HCT116 (cell line): ENCODE measurements at regions not wholly inside any gene's neighbourhood (a gene's known extent, or its start where the extent isn't known, plus 50 kb on each side); places are given as distances from the start of the nearest gene placed in this dataset.

Source experiments
- ATAC-seq: fragments of 200-7000 bp; cut with Tn5 transposase; 2 replicates; pipeline ENCODE4 v1.9.1; 2020; ENCODE audit warnings: mild to moderate bottlenecking, moderate library complexity
- BruUV-seq: library from RNA; stranded (reverse); fragments of 400-500 nt; replicated peaks from 2 replicates; lab custom pipeline; 2021; lab: Mats Ljungman, UMichigan
- CTCF ChIA-PET: fragments of 300-600 bp; sonication (Branson Sonifier 250); formaldehyde crosslinking; loops from one replicate; lab custom pipeline; 2021; ENCODE audit warnings: antibody characterized with exemption; lab: Charles Lee
- POLR2A ChIA-PET: fragments of 300-600, 350-600 bp; sonication (Branson Sonifier 250); formaldehyde crosslinking; loops from one replicate; lab custom pipeline; 2021; ENCODE audit warnings: antibody characterized with exemption; lab: Charles Lee
- RAD21 ChIA-PET, 2 experiments: fragments of 300-600 bp; sonication (Branson Sonifier 250); formaldehyde crosslinking; loops; one replicate each; lab custom pipeline; 2023; ENCODE audit warnings: low total read pairs in 2 of 2; ENCODE audit not compliant: uncharacterized antibody in 2 of 2, unreplicated experiment in 2 of 2, low non-redundant PET in 1 of 2; lab: Charles Lee
- DNase-seq: peaks from one replicate; pipeline ENCODE4 v3.0.0-alpha.2; 2010; ENCODE audit warnings: low read depth, low spot score
- H2AFZ ChIP-seq: fragments of 200-600 bp; shearing (Covaris generic), sonication (generic); 2 replicates; pipeline ENCODE4 v1.6.1; 2017; ENCODE audit warnings: low read depth, mixed run types, mixed read lengths, antibody characterized with exemption, low read length; ENCODE audit not compliant: poor library complexity, severe bottlenecking
- H3K27ac ChIP-seq: 2 replicates; pipeline ENCODE4 v1.5.1; 2012; ENCODE audit warnings: low read depth, low read length
- H3K27me3 ChIP-seq: fragments of 200-600 bp; sonication (generic); 2 replicates; pipeline ENCODE4 v1.6.1; 2016; ENCODE audit warnings: mixed run types, low read length, mixed read lengths; ENCODE audit not compliant: insufficient read depth
- H3K36me3 ChIP-seq, 2 experiments: fragments of 200-500 bp in 1 of 2; fragments of 200-600 bp in 1 of 2; sonication (Bioruptor generic) in 1 of 2; sonication (generic) in 1 of 2; 2 replicates each; pipeline versions ENCODE4 v1.5.1 to v1.6.1; 2014 to 2016; ENCODE audit warnings: low read length in 2 of 2, inconsistent platforms in 1 of 2, mixed read lengths in 1 of 2, mixed run types in 1 of 2; ENCODE audit not compliant: insufficient read depth in 2 of 2, control insufficient read depth in 1 of 2
- H3K4me1 ChIP-seq, 2 experiments: fragments of 200-600 bp in 1 of 2; sonication (generic) in 1 of 2; 2 replicates each; pipeline versions ENCODE4 v1.5.1 to v1.6.1; 2012 to 2017; ENCODE audit warnings: low read length in 2 of 2, inconsistent platforms in 1 of 2, mild to moderate bottlenecking in 1 of 2, mixed read lengths in 1 of 2, mixed run types in 1 of 2, moderate library complexity in 1 of 2; ENCODE audit not compliant: insufficient read depth in 2 of 2, control insufficient read depth in 1 of 2
- H3K4me2 ChIP-seq: fragments of 200-600 bp; sonication (generic); 2 replicates; pipeline ENCODE4 v1.6.1; 2017; ENCODE audit warnings: mixed run types, low read length, mixed read lengths
- H3K4me3 ChIP-seq, 2 experiments: fragments of 200-600 bp in 1 of 2; sonication (generic) in 1 of 2; replicated peaks in 1 of 2; 2 replicates each; pipeline ENCODE4 v1.5.1; 2011 to 2016; ENCODE audit warnings: low read length in 2 of 2, control low read depth in 1 of 2, low read depth in 1 of 2, mild to moderate bottlenecking in 1 of 2, mixed read lengths in 1 of 2, mixed run types in 1 of 2
- H3K79me2 ChIP-seq: fragments of 200-600 bp; sonication (generic); 2 replicates; pipeline ENCODE4 v1.6.1; 2017; ENCODE audit warnings: mild to moderate bottlenecking, mixed run types, low read length, moderate library complexity, mixed read lengths; ENCODE audit not compliant: insufficient read depth
- H3K9ac ChIP-seq: fragments of 200-600 bp; sonication (generic); 2 replicates; pipeline ENCODE4 v1.6.1; 2016; ENCODE audit warnings: low read length, mixed read lengths
- H3K9me2 ChIP-seq: fragments of 200-600 bp; sonication (generic), shearing (Covaris generic); 2 replicates; pipeline ENCODE4 v1.6.1; 2017; ENCODE audit warnings: mixed run types, mild to moderate bottlenecking, moderate library complexity; ENCODE audit not compliant: insufficient read depth
- H3K9me3 ChIP-seq, 2 experiments: fragments of 200-500 bp in 1 of 2; fragments of 200-600 bp in 1 of 2; sonication (Bioruptor generic) in 1 of 2; sonication (generic) in 1 of 2; 2 replicates each; pipeline ENCODE4 v1.6.1; 2014 to 2017; ENCODE audit warnings: low read length in 2 of 2, mixed read lengths in 2 of 2, inconsistent platforms in 1 of 2, low read depth in 1 of 2, mild to moderate bottlenecking in 1 of 2, mixed run types in 1 of 2, moderate library complexity in 1 of 2; ENCODE audit not compliant: control insufficient read depth in 1 of 2, insufficient read depth in 1 of 2
- H4K20me1 ChIP-seq: fragments of 200-600 bp; sonication (generic), shearing (Covaris generic); 2 replicates; pipeline ENCODE4 v1.6.1; 2017; ENCODE audit warnings: mixed run types, mild to moderate bottlenecking, moderate library complexity; ENCODE audit not compliant: insufficient read depth
- ATF3 ChIP-seq: IDR thresholded peaks from 2 replicates; pipeline ENCODE4 v1.6.1; 2012
- CBX3 ChIP-seq: IDR thresholded peaks from 2 replicates; pipeline ENCODE4 v1.6.1; 2012; ENCODE audit warnings: low read depth
- EGR1 ChIP-seq: IDR thresholded peaks from 2 replicates; pipeline ENCODE4 v1.6.1; 2012; ENCODE audit warnings: low read depth
- ELF1 ChIP-seq: IDR thresholded peaks from 2 replicates; pipeline ENCODE4 v1.6.1; 2012; ENCODE audit warnings: low read depth, borderline replicate concordance
- FOSL1 ChIP-seq: IDR thresholded peaks from 2 replicates; pipeline ENCODE4 v1.6.1; 2012; ENCODE audit warnings: low read depth
- POLR2A ChIP-seq: IDR thresholded peaks from 2 replicates; pipeline ENCODE4 v1.7.0; 2011; ENCODE audit warnings: borderline replicate concordance; ENCODE audit not compliant: insufficient read depth, insufficient read length; ENCODE audit errors: extremely low read depth
- POLR2AphosphoS5 ChIP-seq: IDR thresholded peaks from 2 replicates; pipeline ENCODE4 v1.6.1; 2011; ENCODE audit warnings: mild to moderate bottlenecking, low read depth, low read length, moderate library complexity
- RAD21 ChIP-seq: IDR thresholded peaks from 2 replicates; pipeline ENCODE4 v1.6.1; 2012; ENCODE audit warnings: low read depth, mild to moderate bottlenecking
- SIN3A ChIP-seq: IDR thresholded peaks from 2 replicates; pipeline ENCODE4 v1.6.1; 2012; ENCODE audit warnings: low read depth
- SP1 ChIP-seq: IDR thresholded peaks from 2 replicates; pipeline ENCODE4 v1.6.1; 2012; ENCODE audit warnings: low read depth
- SRF ChIP-seq: IDR thresholded peaks from 2 replicates; pipeline ENCODE4 v1.6.1; 2012; ENCODE audit warnings: low read depth
- YY1 ChIP-seq: IDR thresholded peaks from 2 replicates; pipeline ENCODE4 v1.6.1; 2011; ENCODE audit warnings: low read length, low read depth, moderate library complexity, mild to moderate bottlenecking; ENCODE audit not compliant: insufficient replicate concordance; ENCODE audit errors: extremely low read depth
- ZBTB33 ChIP-seq: IDR thresholded peaks from 2 replicates; pipeline ENCODE4 v1.6.1; 2011; ENCODE audit warnings: mild to moderate bottlenecking, low read length, moderate library complexity; ENCODE audit not compliant: insufficient replicate concordance; ENCODE audit errors: extremely low read depth
- ZNF274 ChIP-seq: fragments of 200-500 bp; sonication (Bioruptor generic); IDR thresholded peaks from 2 replicates; pipeline ENCODE4 v1.6.1; 2014; ENCODE audit warnings: mild to moderate bottlenecking, low read depth, low read length, inconsistent platforms
- intact Hi-C: fragments of 100-400 bp; cut with micrococcal nuclease; formaldehyde crosslinking; loops from 2 replicates; pipeline ENCODE4 v1.10.0; 2022
- TF ChIP-seq, protein P1 (sequence below), 3 experiments: fragments of 200-600 bp in 1 of 3; sonication (generic) in 1 of 3; IDR thresholded peaks in 2 of 3; conservative IDR thresholded peaks in 1 of 3; 2 replicates each; pipeline ENCODE4 v1.5.1; 2012 to 2017; ENCODE audit warnings: low read depth in 2 of 3, low read length in 2 of 3, antibody characterized with exemption in 1 of 3, borderline replicate concordance in 1 of 3, control low read depth in 1 of 3, mild to moderate bottlenecking in 1 of 3, mixed read lengths in 1 of 3, mixed run types in 1 of 3, moderate library complexity in 1 of 3; ENCODE audit not compliant: insufficient read depth in 1 of 3
- TF ChIP-seq, protein P2 (sequence below): IDR thresholded peaks from 2 replicates; pipeline ENCODE4 v1.6.1; 2012

GRCh38 chr3:59572106-59572505, 522.3 kb upstream of the CFAP20DC start (continued):
- TF ChIP-seq, protein P1, sequence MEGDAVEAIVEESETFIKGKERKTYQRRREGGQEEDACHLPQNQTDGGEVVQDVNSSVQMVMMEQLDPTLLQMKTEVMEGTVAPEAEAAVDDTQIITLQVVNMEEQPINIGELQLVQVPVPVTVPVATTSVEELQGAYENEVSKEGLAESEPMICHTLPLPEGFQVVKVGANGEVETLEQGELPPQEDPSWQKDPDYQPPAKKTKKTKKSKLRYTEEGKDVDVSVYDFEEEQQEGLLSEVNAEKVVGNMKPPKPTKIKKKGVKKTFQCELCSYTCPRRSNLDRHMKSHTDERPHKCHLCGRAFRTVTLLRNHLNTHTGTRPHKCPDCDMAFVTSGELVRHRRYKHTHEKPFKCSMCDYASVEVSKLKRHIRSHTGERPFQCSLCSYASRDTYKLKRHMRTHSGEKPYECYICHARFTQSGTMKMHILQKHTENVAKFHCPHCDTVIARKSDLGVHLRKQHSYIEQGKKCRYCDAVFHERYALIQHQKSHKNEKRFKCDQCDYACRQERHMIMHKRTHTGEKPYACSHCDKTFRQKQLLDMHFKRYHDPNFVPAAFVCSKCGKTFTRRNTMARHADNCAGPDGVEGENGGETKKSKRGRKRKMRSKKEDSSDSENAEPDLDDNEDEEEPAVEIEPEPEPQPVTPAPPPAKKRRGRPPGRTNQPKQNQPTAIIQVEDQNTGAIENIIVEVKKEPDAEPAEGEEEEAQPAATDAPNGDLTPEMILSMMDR (IDR thresholded peaks at IDR 0.05 in 2 of 3, conservative IDR thresholded peaks at IDR 0.05 in 1 of 3; ENCODE audit: borderline replicate concordance in 1 of 3, insufficient read depth in 1 of 3, low read depth in 2 of 3, low read length in 2 of 3), result no peak
- TF ChIP-seq ELF1 (no peak), SRF (no peak), CBX3 (no peak), SP1 (no peak), RAD21 (no peak)
- TF ChIP-seq, protein P2, sequence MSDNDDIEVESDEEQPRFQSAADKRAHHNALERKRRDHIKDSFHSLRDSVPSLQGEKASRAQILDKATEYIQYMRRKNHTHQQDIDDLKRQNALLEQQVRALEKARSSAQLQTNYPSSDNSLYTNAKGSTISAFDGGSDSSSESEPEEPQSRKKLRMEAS, result no peak

- Histone ChIP-seq H3K9me3 (no peaks in the 10 kb centered on the region), H3K4me1 (peaks cover 0 to 3% of the 10 kb centered on the region in 2 experiments; a peak in 2 of 4 replicates), H3K4me2 (no peak overlapping the region), H3K4me3 (no peak overlapping the region), H3K27ac (no peak overlapping the region), H3K9ac (no peak overlapping the region), H3K79me2 (no peaks in the 10 kb centered on the region), H2AFZ (no peak overlapping the region), H3K36me3 (no peaks in the 10 kb centered on the region), H3K9me2 (no peaks in the 10 kb centered on the region), H4K20me1 (no peaks in the 10 kb centered on the region), H3K27me3 (peaks cover 28% of the 10 kb centered on the region)
- CTCF ChIA-PET, result no interaction called here
- ATAC-seq (no peak), DNase-seq (no peak)
- RAD21 ChIA-PET, result no interaction called here
- intact Hi-C loops, result loop anchor here (10.0 kb wide), 1 partner anchor 1804 kb away; no protein-coding TSS in a partner anchor
- BruUV-seq, result no TSS peak
- POLR2A ChIA-PET, result no interaction called here
- no peak for TF ChIP-seq ZBTB33
- TF ChIP-seq, protein P1 (IDR thresholded peaks at IDR 0.05 in 2 of 3, conservative IDR thresholded peaks at IDR 0.05 in 1 of 3; ENCODE audit: borderline replicate concordance in 1 of 3, insufficient read depth in 1 of 3, low read depth in 2 of 3, low read length in 2 of 3), result no peak
- TF ChIP-seq YY1, result no peak
- no peak for TF ChIP-seq EGR1
- TF ChIP-seq SP1, result no peak
- no peak for TF ChIP-seq FOSL1
- TF ChIP-seq RAD21, result no peak
- TF ChIP-seq POLR2AphosphoS5, result no peak
- no peak for TF ChIP-seq SRF
- no peak for TF ChIP-seq ATF3
- TF ChIP-seq ZNF274, result no peak
- TF ChIP-seq POLR2A, result no peak
- TF ChIP-seq SIN3A, result no peak
Observed at GRCh38 chr3:59570806-59571205, 521.0 kb upstream of the CFAP20DC start.
